ENCODE measurements at regions not wholly inside any gene's neighbourhood (a gene's known extent, or its start where the extent isn't known, plus 50 kb on each side); places are given as distances from the start of the nearest gene placed in this dataset.
"Not testable (repeated sequence)": the region's sequence is repeated elsewhere in the genome, so short reads cannot be mapped to it uniquely, and the experiment has no call there.

DNA sequence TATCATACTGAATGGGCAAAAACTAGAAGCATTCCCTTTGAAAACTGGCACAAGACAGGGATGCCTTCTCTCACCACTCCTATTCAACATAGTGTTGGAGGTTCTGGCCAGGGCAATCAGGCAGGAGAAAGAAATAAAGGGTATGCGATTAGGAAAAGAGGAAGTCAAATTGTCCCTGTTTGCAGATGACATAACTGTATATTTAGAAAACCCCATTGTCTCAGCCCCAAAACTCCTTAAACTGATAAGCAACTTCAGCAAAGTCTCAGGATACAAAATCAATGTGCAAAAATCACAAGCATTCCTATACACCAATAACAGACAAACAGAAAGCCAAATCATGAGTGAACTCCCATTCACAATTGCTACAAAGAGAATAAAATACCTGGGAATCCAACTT, 52.5 kb upstream of the CCDC71L start:
- H3K4me3 ChIP-seq; H3K4me1 ChIP-seq; intact Hi-C loops (cut with DNase I); ATAC-seq; H3K27ac ChIP-seq; H3K36me3 ChIP-seq (ENCODE audit: insufficient read depth in 1 of 2, low read depth in 1 of 2); DNase-seq; H3K27me3 ChIP-seq (ENCODE audit: insufficient read depth in 3 of 3, low read length in 2 of 3); H3K9me3 ChIP-seq: not testable (repeated sequence)
- 71 to 93% (median 76%) methylated on average over 1 of the region's 1 CpG for WGBS, 3 donors

DNA sequence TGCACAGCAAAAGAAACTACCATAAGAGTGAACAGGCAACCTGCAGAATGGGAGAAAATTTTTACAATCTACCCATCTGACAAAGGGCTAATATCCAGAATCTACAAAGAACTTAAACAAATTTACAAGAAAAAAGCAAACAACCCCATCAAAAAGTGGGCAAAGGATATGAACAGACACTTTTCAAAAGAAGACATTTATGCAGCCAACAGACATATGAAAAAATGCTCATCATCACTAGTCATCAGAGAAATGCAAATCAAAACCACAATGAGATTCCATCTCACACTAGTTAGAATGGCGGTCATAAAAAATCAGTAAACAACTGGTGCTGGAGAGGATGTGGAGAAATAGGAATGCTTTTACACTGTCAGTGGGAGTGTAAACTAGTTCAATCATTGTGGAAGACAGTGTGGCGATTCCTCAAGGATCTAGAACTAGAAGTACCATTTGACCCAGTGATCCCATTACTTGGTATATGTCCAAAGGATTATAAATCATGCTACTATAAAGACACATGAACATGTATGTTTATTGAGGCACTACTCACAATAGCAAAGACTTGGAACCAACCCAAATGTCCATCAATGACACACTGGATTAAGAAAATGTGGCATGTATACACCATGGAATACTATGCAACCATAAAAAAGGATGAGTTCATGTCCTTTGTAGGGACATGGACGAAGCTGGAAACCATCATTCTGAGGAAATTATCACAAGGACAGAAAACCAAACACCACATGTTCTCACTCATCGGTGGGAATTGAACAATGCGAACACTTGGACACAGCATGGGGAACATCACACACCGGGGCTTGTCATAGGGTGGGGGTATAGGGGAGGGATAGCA, 53.9 kb upstream of the CCDC71L start:
- DNase-seq; ATAC-seq; H3K4me1 ChIP-seq; H3K9me3 ChIP-seq; H3K27me3 ChIP-seq (ENCODE audit: insufficient read depth in 3 of 3, low read length in 2 of 3); intact Hi-C loops (cut with DNase I); H3K36me3 ChIP-seq (ENCODE audit: insufficient read depth in 1 of 2, low read depth in 1 of 2); H3K27ac ChIP-seq; H3K4me3 ChIP-seq: not testable (repeated sequence)
- WGBS, 3 donors: 91 to 95% (median 94%) methylated on average over 6 of the region's 6 CpGs

DNA sequence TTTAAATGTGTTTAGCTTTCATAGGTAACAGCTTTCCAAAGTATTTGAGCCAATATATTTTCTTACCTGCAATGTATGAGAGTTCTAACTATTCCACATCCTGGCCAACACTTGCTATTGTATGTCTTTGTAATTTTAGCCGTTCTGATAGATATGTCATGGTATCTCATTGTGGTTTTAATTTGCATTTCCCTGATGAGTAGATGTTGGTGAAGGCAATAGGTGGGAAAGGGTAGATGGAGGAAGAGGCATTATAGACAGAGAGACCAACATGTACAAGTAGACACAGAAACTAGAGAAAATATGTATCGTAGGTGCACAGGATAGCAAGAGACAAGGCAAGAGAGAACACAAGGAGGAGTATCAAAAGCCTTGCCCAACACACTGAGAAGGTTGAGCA, 54.8 kb upstream of the CCDC71L start:
- H3K27ac ChIP-seq: no peak overlapping the region
- no peak for DNase-seq
- H3K36me3 ChIP-seq (ENCODE audit: insufficient read depth in 1 of 2, low read depth in 1 of 2): no peaks in the 10 kb centered on the region
- intact Hi-C loops (cut with DNase I): no loop called here
- ATAC-seq: no peak
- no peaks in the 10 kb centered on the region for H3K4me1 ChIP-seq
- no peak overlapping the region for H3K4me3 ChIP-seq
- no peaks in the 10 kb centered on the region for H3K9me3 ChIP-seq
- TF ChIP-seq, protein P1, sequence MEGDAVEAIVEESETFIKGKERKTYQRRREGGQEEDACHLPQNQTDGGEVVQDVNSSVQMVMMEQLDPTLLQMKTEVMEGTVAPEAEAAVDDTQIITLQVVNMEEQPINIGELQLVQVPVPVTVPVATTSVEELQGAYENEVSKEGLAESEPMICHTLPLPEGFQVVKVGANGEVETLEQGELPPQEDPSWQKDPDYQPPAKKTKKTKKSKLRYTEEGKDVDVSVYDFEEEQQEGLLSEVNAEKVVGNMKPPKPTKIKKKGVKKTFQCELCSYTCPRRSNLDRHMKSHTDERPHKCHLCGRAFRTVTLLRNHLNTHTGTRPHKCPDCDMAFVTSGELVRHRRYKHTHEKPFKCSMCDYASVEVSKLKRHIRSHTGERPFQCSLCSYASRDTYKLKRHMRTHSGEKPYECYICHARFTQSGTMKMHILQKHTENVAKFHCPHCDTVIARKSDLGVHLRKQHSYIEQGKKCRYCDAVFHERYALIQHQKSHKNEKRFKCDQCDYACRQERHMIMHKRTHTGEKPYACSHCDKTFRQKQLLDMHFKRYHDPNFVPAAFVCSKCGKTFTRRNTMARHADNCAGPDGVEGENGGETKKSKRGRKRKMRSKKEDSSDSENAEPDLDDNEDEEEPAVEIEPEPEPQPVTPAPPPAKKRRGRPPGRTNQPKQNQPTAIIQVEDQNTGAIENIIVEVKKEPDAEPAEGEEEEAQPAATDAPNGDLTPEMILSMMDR (IDR thresholded peaks at IDR 0.05): no peak
- no peaks in the 10 kb centered on the region for H3K27me3 ChIP-seq (ENCODE audit: insufficient read depth in 3 of 3, low read length in 2 of 3)
- WGBS, 3 donors: 89 to 94% (median 91%) methylated on average over 2 of the region's 2 CpGs

DNA sequence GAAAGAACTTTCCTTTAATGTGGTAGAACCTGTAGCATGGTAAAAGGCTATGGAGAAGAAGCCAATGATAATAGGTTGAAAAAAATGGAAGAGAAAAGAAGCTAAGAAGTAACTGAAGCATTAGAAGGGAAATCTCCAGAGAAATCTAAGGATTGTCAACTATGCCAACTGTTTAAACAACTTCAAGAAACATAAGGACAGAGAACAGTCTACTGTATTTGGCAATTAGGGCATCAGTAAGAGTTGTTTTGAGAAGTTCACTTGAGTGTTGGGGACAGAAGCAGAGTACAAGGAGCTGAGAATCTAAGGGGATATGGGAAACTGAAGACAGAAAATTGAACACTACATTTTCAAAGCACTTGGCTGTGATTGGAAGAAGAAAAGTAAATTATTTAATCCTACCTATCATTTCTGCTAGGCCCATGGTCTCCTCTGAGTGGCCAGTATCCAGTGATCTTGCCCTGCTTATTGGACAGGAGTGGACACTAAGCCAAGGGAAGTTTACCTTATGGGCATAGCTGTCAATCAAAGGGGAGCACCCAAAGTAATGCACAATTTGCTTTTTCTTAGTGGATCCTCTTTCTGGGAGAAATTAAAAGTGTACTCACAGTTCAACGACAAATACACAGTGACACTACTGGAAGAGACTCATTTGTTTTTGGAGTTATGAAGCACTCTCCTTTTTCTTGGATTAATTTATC, 56.4 kb upstream of the CCDC71L start:
- no peaks in the 10 kb centered on the region for H3K9me3 ChIP-seq
- ATAC-seq: no peak
- TF ChIP-seq, protein P1 (IDR thresholded peaks at IDR 0.05): no peak
- no peaks in the 10 kb centered on the region for H3K4me1 ChIP-seq
- peak overlapping the region; percentile 9 for H3K27ac ChIP-seq
- no peaks in the 10 kb centered on the region for H3K36me3 ChIP-seq (ENCODE audit: insufficient read depth in 1 of 2, low read depth in 1 of 2)
- no peak for DNase-seq
- intact Hi-C loops (cut with DNase I): no loop called here
- H3K27me3 ChIP-seq (ENCODE audit: insufficient read depth in 3 of 3, low read length in 2 of 3): no peaks in the 10 kb centered on the region
- no peak overlapping the region for H3K4me3 ChIP-seq
- 73 to 84% (median 83%) methylated on average over 1 of the region's 1 CpG for WGBS, 3 donors

DNA sequence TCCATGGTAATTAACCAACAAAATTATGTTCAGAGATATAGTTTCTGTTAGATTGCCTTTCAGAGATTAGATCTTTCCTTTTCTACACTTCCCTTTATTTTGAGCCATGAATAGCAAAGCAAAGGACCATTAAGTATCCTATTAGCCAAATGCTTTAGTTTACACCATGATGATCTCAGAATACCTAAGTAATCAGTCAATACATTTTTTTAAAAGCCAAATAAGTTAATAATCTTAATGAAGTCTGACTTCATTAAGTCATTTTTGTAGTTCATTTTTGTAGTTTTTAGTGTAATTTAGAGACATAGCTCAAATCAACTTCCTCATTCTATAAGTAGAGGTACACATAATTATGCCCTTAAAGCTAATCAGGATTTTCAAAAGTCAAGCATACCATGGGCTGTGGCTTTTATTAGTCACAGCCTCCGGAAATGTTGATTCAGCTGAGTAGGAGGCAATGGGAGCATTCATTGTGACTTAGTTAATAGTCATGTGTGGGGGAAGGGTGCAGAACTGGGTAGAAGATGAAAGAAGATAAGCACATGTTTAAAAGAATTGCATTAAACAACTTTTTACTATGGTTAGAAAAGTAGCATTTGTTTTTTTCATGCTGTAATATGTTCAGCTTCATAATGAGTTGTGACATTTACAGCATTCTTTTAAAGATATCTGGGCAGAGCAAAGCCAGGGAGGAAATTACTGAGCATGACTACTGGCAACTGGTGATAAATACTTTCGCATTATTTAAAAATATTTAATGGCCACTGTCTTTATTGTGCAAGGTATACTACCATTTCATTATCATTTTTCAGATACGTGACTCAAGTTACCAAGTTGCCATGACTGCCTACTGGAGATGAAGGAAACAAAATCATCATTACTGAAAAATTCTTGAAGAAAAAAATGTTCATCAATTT, 57.3 kb upstream of the CCDC71L start:
- TF ChIP-seq, protein P1 (IDR thresholded peaks at IDR 0.05): no peak
- Histone ChIP-seq H3K4me1 (no peaks in the 10 kb centered on the region), H3K9me3 (no peaks in the 10 kb centered on the region), H3K4me3 (no peak overlapping the region), H3K27ac (peak overlapping the region; percentile 9), H3K27me3 (ENCODE audit: insufficient read depth in 3 of 3, low read length in 2 of 3) (no peaks in the 10 kb centered on the region), H3K36me3 (ENCODE audit: insufficient read depth in 1 of 2, low read depth in 1 of 2) (no peaks in the 10 kb centered on the region)
- no peak for DNase-seq
- ATAC-seq: peak in 1 of 4 donors; percentile 51
- intact Hi-C loops (cut with DNase I): no loop called here
- WGBS, 3 donors: 37 to 52% (median 47%) methylated on average over 3 of the region's 3 CpGs
